ENCODE measurements at regions not wholly inside any gene's neighbourhood (a gene's known extent, or its start where the extent isn't known, plus 50 kb on each side); places are given as distances from the start of the nearest gene placed in this dataset.

GRCh38 chr2:78029392-78029995 lies 507.3 kb upstream of the LRRTM4 start (continued):
- TF ChIP-seq ZNF687 (CRISPR knock-in tag; IDR thresholded peaks at IDR 0.05): no peak
- no peak for TF ChIP-seq ZNF460 (CRISPR knock-in tag; IDR thresholded peaks at IDR 0.05; ENCODE audit: borderline replicate concordance)
- no peak for TF ChIP-seq NKX3-1 (CRISPR knock-in tag; IDR thresholded peaks at IDR 0.05)
- no peak for TF ChIP-seq TBL1XR1 (IDR thresholded peaks at IDR 0.05; ENCODE audit: borderline replicate concordance, low read length, partially characterized antibody)
- peak; percentile 82; the same call in 1 of the 2 replicates for TF ChIP-seq SETDB1 (CRISPR knock-in tag; IDR thresholded peaks at IDR 0.05; ENCODE audit: borderline replicate concordance)
- TF ChIP-seq ZBTB34 (CRISPR knock-in tag; IDR thresholded peaks at IDR 0.05): no peak
- no peak for TF ChIP-seq ZNF614 (CRISPR knock-in tag; IDR thresholded peaks at IDR 0.05; ENCODE audit: borderline replicate concordance)
- TF ChIP-seq ZNF280D (CRISPR knock-in tag; IDR thresholded peaks at IDR 0.05): peak; percentile 89; the same call in 1 of the 2 replicates
- TF ChIP-seq ZNF281 (CRISPR knock-in tag; IDR thresholded peaks at IDR 0.05; ENCODE audit: borderline replicate concordance): no peak
- no peak for TF ChIP-seq ZSCAN31 (CRISPR knock-in tag; IDR thresholded peaks at IDR 0.05; ENCODE audit: low read depth)
- no peak for TF ChIP-seq ZNF34 (CRISPR knock-in tag; IDR thresholded peaks at IDR 0.05; ENCODE audit: borderline replicate concordance)
- TF ChIP-seq MAX (IDR thresholded peaks at IDR 0.05): no peak
- no peak for TF ChIP-seq RNF2 (conservative IDR thresholded peaks at IDR 0.05; ENCODE audit: low read depth)
- no peak for TF ChIP-seq ZNF691 (CRISPR knock-in tag; IDR thresholded peaks at IDR 0.05; ENCODE audit: borderline replicate concordance, low read depth)
- no peak for TF ChIP-seq ZNF598 (CRISPR knock-in tag; IDR thresholded peaks at IDR 0.05; ENCODE audit: borderline replicate concordance)
- no peak for TF ChIP-seq HCFC1 (IDR thresholded peaks at IDR 0.05; ENCODE audit: low read depth, low read length)
- TF ChIP-seq IKZF1 (IDR thresholded peaks at IDR 0.05): no peak

Data from HepG2 (cell line).